ENCODE measurements at regions not wholly inside any gene's neighbourhood (a gene's known extent, or its start where the extent isn't known, plus 50 kb on each side); places are given as distances from the start of the nearest gene placed in this dataset.

DNA sequence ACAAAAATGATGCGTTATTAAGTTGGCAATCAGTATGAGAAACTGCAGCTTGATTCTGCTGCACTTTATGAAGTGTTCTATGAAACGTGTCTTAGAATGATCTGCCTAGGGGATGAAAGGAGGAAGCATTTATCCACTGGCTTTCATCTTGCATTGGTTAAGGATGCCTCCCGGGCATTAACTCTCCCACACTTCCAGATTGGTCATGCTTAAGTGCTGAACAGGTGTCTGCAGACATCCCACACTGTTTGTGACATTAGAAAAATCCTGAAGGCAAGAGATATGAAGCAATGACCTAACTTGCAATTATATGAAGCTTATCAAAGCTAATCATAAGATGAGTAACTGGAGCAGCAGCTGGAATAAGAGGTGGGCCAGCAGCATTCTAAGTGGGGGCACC is 437.3 kb downstream of the NSUN3 start:
- TF ChIP-seq POLR2AphosphoS5 (IDR thresholded peaks at IDR 0.05; ENCODE audit: borderline replicate concordance, low read depth, low read length) (no peak), EZH2 (IDR thresholded peaks at IDR 0.05) (no peak)

Measured in SK-N-MC (cell line).